ENCODE measurements at regions not wholly inside any gene's neighbourhood (a gene's known extent, or its start where the extent isn't known, plus 50 kb on each side); places are given as distances from the start of the nearest gene placed in this dataset.

DNA sequence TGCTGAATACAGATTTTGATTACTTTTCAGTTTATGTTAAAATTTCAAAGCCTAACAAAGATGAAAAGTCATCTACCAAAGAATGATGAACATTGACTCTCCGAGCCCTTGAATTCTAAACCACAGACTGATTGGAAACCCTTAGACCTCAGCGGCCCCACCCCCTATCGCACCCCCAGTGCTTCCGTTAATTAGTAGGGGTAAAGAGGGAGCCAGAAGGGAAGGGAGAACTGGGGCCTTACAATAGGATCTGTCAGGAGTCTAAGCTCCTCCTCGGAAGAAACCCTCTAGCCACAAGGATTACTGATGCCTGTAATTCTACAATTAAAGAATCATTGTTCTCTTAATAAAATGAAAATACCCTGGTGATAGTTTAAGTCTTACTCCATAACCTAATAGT is 79.7 kb upstream of the JARID2 start:
- Histone ChIP-seq H3K9me3 (no peaks in the 10 kb centered on the region), H3K27me3 (no peaks in the 10 kb centered on the region), H3K27ac (no peak overlapping the region), H3K36me3 (no peaks in the 10 kb centered on the region), H3K4me1 (no peaks in the 10 kb centered on the region), H3K4me3 (no peak overlapping the region)
- WGBS, 2 donors, result 83 to 88% methylated on average over 5 of the region's 5 CpGs
- ATAC-seq (ENCODE audit: low FRiP score in 2 of 2), result no peak
- no peak for DNase-seq
- no peak for TF ChIP-seq CTCF (IDR thresholded peaks at IDR 0.05)
- no peak for TF ChIP-seq EP300 (IDR thresholded peaks at IDR 0.05)
- no peak for TF ChIP-seq POLR2AphosphoS5 (IDR thresholded peaks at IDR 0.05)
- TF ChIP-seq POLR2A (IDR thresholded peaks at IDR 0.05), result no peak

DNA sequence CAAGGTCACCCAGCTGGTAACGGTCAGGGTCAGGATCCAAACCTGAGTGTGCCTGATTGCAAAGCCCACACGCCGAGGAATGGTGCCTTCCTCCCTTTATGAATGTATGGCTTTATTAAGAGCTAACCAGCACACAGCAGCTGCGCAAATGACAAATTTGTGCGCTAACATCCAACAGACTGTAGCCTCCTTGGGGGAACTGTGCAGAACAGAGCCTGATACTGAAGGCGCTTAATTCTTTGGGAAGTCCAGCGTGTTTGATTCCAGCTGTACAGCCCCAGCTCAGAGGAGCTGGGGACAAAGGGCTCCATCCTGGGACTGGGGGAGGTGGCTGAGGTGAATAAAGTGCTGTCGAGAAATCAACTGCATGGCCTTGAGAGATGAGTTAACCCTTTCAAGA is 75.7 kb upstream of the JARID2 start:
- ATAC-seq (ENCODE audit: low FRiP score in 2 of 2), result no peak
- H3K27ac ChIP-seq, result no peak overlapping the region
- no peak for DNase-seq
- H3K4me1 ChIP-seq, result no peaks in the 10 kb centered on the region
- no peaks in the 10 kb centered on the region for H3K36me3 ChIP-seq
- TF ChIP-seq POLR2A (IDR thresholded peaks at IDR 0.05) (no peak), POLR2AphosphoS5 (IDR thresholded peaks at IDR 0.05) (no peak), CTCF (IDR thresholded peaks at IDR 0.05) (no peak), EP300 (IDR thresholded peaks at IDR 0.05) (no peak)
- 82 to 89% methylated on average over 4 to 8 of the region's 8 CpGs for WGBS, 2 donors
- no peaks in the 10 kb centered on the region for H3K9me3 ChIP-seq
- H3K4me3 ChIP-seq, result no peak overlapping the region
- no peaks in the 10 kb centered on the region for H3K27me3 ChIP-seq

GRCh38 chr6:15171026-15171425 is 74.8 kb upstream of the JARID2 start:
- DNase-seq (no peak), ATAC-seq (ENCODE audit: low FRiP score in 2 of 2) (no peak)
- H3K36me3 ChIP-seq, result no peaks in the 10 kb centered on the region
- no peak overlapping the region for H3K27ac ChIP-seq
- no peaks in the 10 kb centered on the region for H3K27me3 ChIP-seq
- no peaks in the 10 kb centered on the region for H3K9me3 ChIP-seq
- no peak overlapping the region for H3K4me3 ChIP-seq
- TF ChIP-seq CTCF (IDR thresholded peaks at IDR 0.05) (no peak), EP300 (IDR thresholded peaks at IDR 0.05) (no peak), POLR2A (IDR thresholded peaks at IDR 0.05) (no peak), POLR2AphosphoS5 (IDR thresholded peaks at IDR 0.05) (no peak)
- no peaks in the 10 kb centered on the region for H3K4me1 ChIP-seq
- WGBS, 2 donors, result 90 to 92% methylated on average over 5 of the region's 5 CpGs

DNA sequence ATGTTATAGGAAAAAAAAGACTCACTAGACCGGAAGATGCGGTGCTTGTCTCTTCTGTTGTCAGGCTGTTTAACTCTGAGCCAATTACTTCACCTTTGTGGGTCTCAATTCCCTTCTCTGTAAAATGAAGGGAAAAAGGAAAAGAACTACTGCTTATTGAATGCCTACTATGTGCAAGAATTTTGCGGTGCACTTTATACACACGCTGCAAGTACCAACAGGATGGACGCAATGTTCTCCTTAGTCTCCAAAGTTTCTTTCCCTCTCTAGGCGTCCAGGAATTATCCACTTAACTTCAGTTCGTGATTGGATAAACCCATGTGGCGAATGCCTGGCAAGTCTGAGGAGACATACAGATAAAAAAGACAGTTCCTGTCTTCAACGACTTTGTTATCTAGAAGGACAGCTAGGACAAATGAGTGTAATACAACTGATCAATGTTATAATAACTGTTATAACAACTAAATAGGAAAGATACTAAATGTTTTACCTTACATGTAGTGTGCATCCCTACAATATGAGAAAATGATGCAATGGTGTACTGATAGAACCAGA is 69.0 kb upstream of the JARID2 start:
- Histone ChIP-seq H3K4me1 (no peaks in the 10 kb centered on the region), H3K27me3 (no peaks in the 10 kb centered on the region), H3K27ac (no peak overlapping the region), H3K9me3 (no peaks in the 10 kb centered on the region), H3K4me3 (no peak overlapping the region), H3K36me3 (no peaks in the 10 kb centered on the region)
- TF ChIP-seq EP300 (IDR thresholded peaks at IDR 0.05) (no peak), POLR2AphosphoS5 (IDR thresholded peaks at IDR 0.05) (no peak), CTCF (IDR thresholded peaks at IDR 0.05) (no peak), POLR2A (IDR thresholded peaks at IDR 0.05) (no peak)
- ATAC-seq (ENCODE audit: low FRiP score in 2 of 2) (no peak), DNase-seq (no peak)
- WGBS, 2 donors, result 84 to 92% methylated on average over 9 of the region's 9 CpGs

DNA sequence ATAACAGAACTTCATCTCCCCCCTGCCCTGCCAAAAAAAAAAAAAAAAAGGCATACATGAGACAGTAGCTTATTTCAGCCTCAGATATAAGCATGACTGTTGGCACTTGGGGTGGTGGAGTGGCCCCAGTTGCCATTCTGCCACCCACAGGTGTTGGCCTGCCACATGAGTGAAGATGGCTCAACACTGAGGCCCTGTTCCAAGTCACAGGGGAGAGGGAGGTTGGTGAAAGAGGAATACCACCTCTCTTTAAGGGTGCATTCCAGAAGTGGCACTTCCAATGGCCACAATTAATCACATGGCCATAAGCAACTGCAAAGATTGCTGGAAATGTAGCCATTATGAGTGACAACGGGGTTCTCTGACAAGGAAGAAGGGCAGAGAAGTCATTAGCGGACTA is 61.9 kb upstream of the JARID2 start:
- Histone ChIP-seq H3K36me3 (no peaks in the 10 kb centered on the region), H3K4me3 (no peak overlapping the region), H3K4me1 (no peaks in the 10 kb centered on the region), H3K9me3 (no peaks in the 10 kb centered on the region), H3K27me3 (no peaks in the 10 kb centered on the region), H3K27ac (no peak overlapping the region)
- WGBS, 2 donors, result 89 to 91% methylated on average over 2 of the region's 2 CpGs
- DNase-seq (no peak), ATAC-seq (ENCODE audit: low FRiP score in 2 of 2) (no peak)
- TF ChIP-seq CTCF (IDR thresholded peaks at IDR 0.05) (no peak), POLR2AphosphoS5 (IDR thresholded peaks at IDR 0.05) (no peak), POLR2A (IDR thresholded peaks at IDR 0.05) (no peak)

All from upper lobe of left lung (tissue), 6 donors.